ENCODE measurements at regions not wholly inside any gene's neighbourhood (a gene's known extent, or its start where the extent isn't known, plus 50 kb on each side); places are given as distances from the start of the nearest gene placed in this dataset.

DNA sequence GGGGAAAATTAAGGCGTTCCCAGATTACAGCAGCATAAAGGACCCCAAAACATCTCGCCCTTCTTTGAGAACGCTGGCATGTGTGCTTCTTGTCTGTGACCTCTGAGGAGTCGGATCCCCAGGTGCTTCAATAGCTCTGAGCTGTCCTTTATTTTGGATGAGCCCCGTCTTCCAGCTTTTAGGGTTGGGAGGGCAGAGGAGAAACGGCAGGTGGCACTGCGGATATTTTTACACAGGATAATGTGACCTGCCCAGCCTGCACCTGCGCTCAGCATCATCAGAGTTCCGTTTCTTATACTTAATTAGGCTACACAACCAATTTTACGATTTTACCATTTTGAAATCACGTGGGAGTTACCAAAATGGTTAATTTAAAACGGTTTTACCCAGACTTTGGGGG is 147.7 kb upstream of the RPS6KA2 start:
- TF ChIP-seq EZH2phosphoT487 (IDR thresholded peaks at IDR 0.05; ENCODE audit: insufficient read depth, low read depth) (no peak), EZH2 (IDR thresholded peaks at IDR 0.05; ENCODE audit: insufficient read depth, poor library complexity, severe bottlenecking) (no peak)
